ENCODE measurements at regions not wholly inside any gene's neighbourhood (a gene's known extent, or its start where the extent isn't known, plus 50 kb on each side); places are given as distances from the start of the nearest gene placed in this dataset.

GRCh38 chr11:91857179-91857578 is 367.4 kb upstream of the FAT3 start:
- Histone ChIP-seq H3K9ac (ENCODE audit: low read depth, low read length, poor library complexity) (no peak overlapping the region), H3K4me3 (ENCODE audit: low read length in 2 of 2) (no peak overlapping the region), H3K36me3 (replicated peaks in 1 of 2; ENCODE audit: control insufficient read depth in 2 of 2, insufficient read depth in 2 of 2, low read length in 2 of 2) (no peaks in the 10 kb centered on the region), H4K8ac (ENCODE audit: low read depth, low read length) (no peak overlapping the region), H3K23ac (ENCODE audit: low read depth, low read length, poor library complexity) (no peak overlapping the region), H2BK120ac (ENCODE audit: low read depth, low read length) (no peak overlapping the region), H4K91ac (ENCODE audit: low read depth, low read length, poor library complexity) (no peak overlapping the region), H3K4me1 (ENCODE audit: control insufficient read depth in 2 of 2, insufficient read depth in 1 of 2, low read depth in 1 of 2, low read length in 2 of 2) (no peaks in the 10 kb centered on the region), H2BK15ac (ENCODE audit: low read length) (no peak overlapping the region), H2BK5ac (ENCODE audit: low read length) (no peak overlapping the region), H3K14ac (ENCODE audit: low read length) (no peak overlapping the region), H3K9me3 (replicated peaks in 1 of 2; ENCODE audit: control insufficient read depth in 2 of 2, insufficient read depth in 1 of 2, low read depth in 1 of 2, low read length in 2 of 2) (no peaks in the 10 kb centered on the region), H3K4ac (ENCODE audit: low read length) (no peak overlapping the region), H3K4me2 (ENCODE audit: insufficient read depth, low read length, poor library complexity, severe bottlenecking) (no peak overlapping the region), H2AFZ (ENCODE audit: low read length) (no peak overlapping the region), H2BK12ac (ENCODE audit: low read length) (no peak overlapping the region), H3K79me1 (ENCODE audit: low read depth, low read length) (no peaks in the 10 kb centered on the region), H2AK5ac (ENCODE audit: low read depth, low read length) (no peak overlapping the region), H3K27me3 (ENCODE audit: control insufficient read depth in 3 of 3, insufficient read depth in 3 of 3, low read depth in 1 of 3, low read length in 3 of 3) (no peaks in the 10 kb centered on the region), H3K18ac (ENCODE audit: low read length) (no peak overlapping the region), H3K27ac (replicated peaks; ENCODE audit: low read length) (no peak overlapping the region)
- no peak for DNase-seq (ENCODE audit: low spot score)
- no CpG with 5 or more reads among the region's 1 CpG for WGBS, 2 donors (ENCODE audit: extremely low coverage in 2 of 2, insufficient read length in 2 of 2, insufficient replicate concordance in 1 of 2)

- Histone ChIP-seq H3K4me2 (ENCODE audit: insufficient read depth, low read length, poor library complexity, severe bottlenecking) (no peak overlapping the region), H2BK5ac (ENCODE audit: low read length) (no peak overlapping the region), H3K9ac (ENCODE audit: low read depth, low read length, poor library complexity) (no peak overlapping the region), H2AFZ (ENCODE audit: low read length) (no peak overlapping the region), H3K79me1 (ENCODE audit: low read depth, low read length) (no peaks in the 10 kb centered on the region), H3K27me3 (ENCODE audit: control insufficient read depth in 3 of 3, insufficient read depth in 3 of 3, low read depth in 1 of 3, low read length in 3 of 3) (no peaks in the 10 kb centered on the region), H2BK12ac (ENCODE audit: low read length) (no peak overlapping the region), H4K91ac (ENCODE audit: low read depth, low read length, poor library complexity) (no peak overlapping the region), H2BK120ac (ENCODE audit: low read depth, low read length) (no peak overlapping the region), H3K9me3 (replicated peaks in 1 of 2; ENCODE audit: control insufficient read depth in 2 of 2, insufficient read depth in 1 of 2, low read depth in 1 of 2, low read length in 2 of 2) (no peaks in the 10 kb centered on the region), H3K36me3 (replicated peaks in 1 of 2; ENCODE audit: control insufficient read depth in 2 of 2, insufficient read depth in 2 of 2, low read length in 2 of 2) (no peaks in the 10 kb centered on the region), H3K4me1 (ENCODE audit: control insufficient read depth in 2 of 2, insufficient read depth in 1 of 2, low read depth in 1 of 2, low read length in 2 of 2) (peaks cover 0 to 4% of the 10 kb centered on the region in 2 donors), H2BK15ac (ENCODE audit: low read length) (no peak overlapping the region), H3K14ac (ENCODE audit: low read length) (no peak overlapping the region), H3K4ac (ENCODE audit: low read length) (no peak overlapping the region), H2AK5ac (ENCODE audit: low read depth, low read length) (no peak overlapping the region), H4K8ac (ENCODE audit: low read depth, low read length) (no peak overlapping the region), H3K27ac (replicated peaks; ENCODE audit: low read length) (no peak overlapping the region), H3K4me3 (ENCODE audit: low read length in 2 of 2) (no peak overlapping the region), H3K23ac (ENCODE audit: low read depth, low read length, poor library complexity) (no peak overlapping the region), H3K18ac (ENCODE audit: low read length) (no peak overlapping the region)
- WGBS, 2 donors (ENCODE audit: extremely low coverage in 2 of 2, insufficient read length in 2 of 2, insufficient replicate concordance in 1 of 2): no CpG with 5 or more reads among the region's 1 CpG
- no peak for DNase-seq (ENCODE audit: low spot score)
Measured at GRCh38 chr11:91854780-91855179, 369.8 kb upstream of the FAT3 start.

- no peak overlapping the region for H3K4me2 ChIP-seq (ENCODE audit: insufficient read depth, low read length, poor library complexity, severe bottlenecking)
- no peak overlapping the region for H4K8ac ChIP-seq (ENCODE audit: low read depth, low read length)
- no peak overlapping the region for H4K91ac ChIP-seq (ENCODE audit: low read depth, low read length, poor library complexity)
- H3K9ac ChIP-seq (ENCODE audit: low read depth, low read length, poor library complexity): no peak overlapping the region
- DNase-seq (ENCODE audit: low spot score): no peak
- no peak overlapping the region for H2BK5ac ChIP-seq (ENCODE audit: low read length)
- no peaks in the 10 kb centered on the region for H3K36me3 ChIP-seq (replicated peaks in 1 of 2; ENCODE audit: control insufficient read depth in 2 of 2, insufficient read depth in 2 of 2, low read length in 2 of 2)
- H3K18ac ChIP-seq (ENCODE audit: low read length): no peak overlapping the region
- H2BK120ac ChIP-seq (ENCODE audit: low read depth, low read length): no peak overlapping the region
- H3K4me3 ChIP-seq (ENCODE audit: low read length in 2 of 2): no peak overlapping the region
- H3K23ac ChIP-seq (ENCODE audit: low read depth, low read length, poor library complexity): no peak overlapping the region
- no peaks in the 10 kb centered on the region for H3K27me3 ChIP-seq (ENCODE audit: control insufficient read depth in 3 of 3, insufficient read depth in 3 of 3, low read depth in 1 of 3, low read length in 3 of 3)
- no peak overlapping the region for H3K27ac ChIP-seq (replicated peaks; ENCODE audit: low read length)
- H3K4me1 ChIP-seq (ENCODE audit: control insufficient read depth in 2 of 2, insufficient read depth in 1 of 2, low read depth in 1 of 2, low read length in 2 of 2): peaks cover 0 to 5% of the 10 kb centered on the region in 2 donors
- H2BK15ac ChIP-seq (ENCODE audit: low read length): no peak overlapping the region
- no peak overlapping the region for H2AK5ac ChIP-seq (ENCODE audit: low read depth, low read length)
- H3K9me3 ChIP-seq (replicated peaks in 1 of 2; ENCODE audit: control insufficient read depth in 2 of 2, insufficient read depth in 1 of 2, low read depth in 1 of 2, low read length in 2 of 2): no peaks in the 10 kb centered on the region
- H2BK12ac ChIP-seq (ENCODE audit: low read length): no peak overlapping the region
- no peaks in the 10 kb centered on the region for H3K79me1 ChIP-seq (ENCODE audit: low read depth, low read length)
- no peak overlapping the region for H2AFZ ChIP-seq (ENCODE audit: low read length)
- H3K14ac ChIP-seq (ENCODE audit: low read length): no peak overlapping the region
- H3K4ac ChIP-seq (ENCODE audit: low read length): no peak overlapping the region
Measured at GRCh38 chr11:91854171-91854570, 370.4 kb upstream of the FAT3 start.

GRCh38 chr11:91851908-91852307 is 372.7 kb upstream of the FAT3 start:
- Histone ChIP-seq H3K23ac (ENCODE audit: low read depth, low read length, poor library complexity) (no peak overlapping the region), H2AFZ (ENCODE audit: low read length) (peak overlapping the region; percentile 0), H2BK5ac (ENCODE audit: low read length) (no peak overlapping the region), H3K4me3 (ENCODE audit: low read length in 2 of 2) (no peak overlapping the region), H2BK15ac (ENCODE audit: low read length) (no peak overlapping the region), H3K4me1 (ENCODE audit: control insufficient read depth in 2 of 2, insufficient read depth in 1 of 2, low read depth in 1 of 2, low read length in 2 of 2) (peaks cover 0 to 5% of the 10 kb centered on the region in 2 donors), H3K36me3 (replicated peaks in 1 of 2; ENCODE audit: control insufficient read depth in 2 of 2, insufficient read depth in 2 of 2, low read length in 2 of 2) (no peaks in the 10 kb centered on the region), H3K14ac (ENCODE audit: low read length) (no peak overlapping the region), H4K8ac (ENCODE audit: low read depth, low read length) (no peak overlapping the region), H2AK5ac (ENCODE audit: low read depth, low read length) (no peak overlapping the region), H2BK12ac (ENCODE audit: low read length) (no peak overlapping the region), H3K79me1 (ENCODE audit: low read depth, low read length) (no peaks in the 10 kb centered on the region), H3K9ac (ENCODE audit: low read depth, low read length, poor library complexity) (no peak overlapping the region), H3K9me3 (replicated peaks in 1 of 2; ENCODE audit: control insufficient read depth in 2 of 2, insufficient read depth in 1 of 2, low read depth in 1 of 2, low read length in 2 of 2) (no peaks in the 10 kb centered on the region), H3K27me3 (ENCODE audit: control insufficient read depth in 3 of 3, insufficient read depth in 3 of 3, low read depth in 1 of 3, low read length in 3 of 3) (no peaks in the 10 kb centered on the region), H3K4me2 (ENCODE audit: insufficient read depth, low read length, poor library complexity, severe bottlenecking) (no peak overlapping the region), H3K27ac (replicated peaks; ENCODE audit: low read length) (no peak overlapping the region), H4K91ac (ENCODE audit: low read depth, low read length, poor library complexity) (no peak overlapping the region), H2BK120ac (ENCODE audit: low read depth, low read length) (no peak overlapping the region), H3K18ac (ENCODE audit: low read length) (no peak overlapping the region), H3K4ac (ENCODE audit: low read length) (no peak overlapping the region)
- WGBS, 2 donors (ENCODE audit: extremely low coverage in 2 of 2, insufficient read length in 2 of 2, insufficient replicate concordance in 1 of 2): no CpG with 5 or more reads among the region's 2 CpGs
- no peak for DNase-seq (ENCODE audit: low spot score)
